AG09319 (cell line): ENCODE measurements at regions not wholly inside any gene's neighbourhood (a gene's known extent, or its start where the extent isn't known, plus 50 kb on each side); places are given as distances from the start of the nearest gene placed in this dataset.
A peak's percentile ranks its signal among the peaks of the same experiment; 100 is the strongest.

Source experiments
- DNase-seq: peaks from one replicate; pipeline ENCODE4 v3.0.0-alpha.2; 2010; ENCODE audit warnings: low read depth; ENCODE audit errors: extremely low read depth
- CTCF ChIP-seq: IDR thresholded peaks from 2 replicates; pipeline ENCODE4 v1.5.1; 2011; ENCODE audit warnings: low read depth, mild to moderate bottlenecking, inconsistent platforms, low read length, moderate library complexity

- no peak for DNase-seq
- TF ChIP-seq CTCF = no peak
Measured at GRCh38 chr6:111959766-111960165, 86.5 kb upstream of the FYN start.

- no peak for DNase-seq
- no peak for TF ChIP-seq CTCF
Measured at GRCh38 chr6:111967131-111967530, 86.8 kb upstream of the CCN6 start.

GRCh38 chr6:111970426-111970825, 83.5 kb upstream of the CCN6 start:
- TF ChIP-seq CTCF = no peak
- DNase-seq = no peak

GRCh38 chr6:111971181-111971841, 82.6 kb upstream of the CCN6 start:
- TF ChIP-seq CTCF = no peak
- no peak for DNase-seq

- no peak for DNase-seq
- no peak for TF ChIP-seq CTCF
Measured at GRCh38 chr6:111971866-111972532, 81.9 kb upstream of the CCN6 start.

- no peak for DNase-seq
- no peak for TF ChIP-seq CTCF
Measured at GRCh38 chr6:111972745-111973117, 81.2 kb upstream of the CCN6 start.

GRCh38 chr6:111973118-111973761, 80.7 kb upstream of the CCN6 start:
- DNase-seq = peak; percentile 68

More at GRCh38 chr6:111973118-111973761, 80.7 kb upstream of the CCN6 start:
- TF ChIP-seq CTCF = no peak
